ENCODE measurements at regions not wholly inside any gene's neighbourhood (a gene's known extent, or its start where the extent isn't known, plus 50 kb on each side); places are given as distances from the start of the nearest gene placed in this dataset.

DNA sequence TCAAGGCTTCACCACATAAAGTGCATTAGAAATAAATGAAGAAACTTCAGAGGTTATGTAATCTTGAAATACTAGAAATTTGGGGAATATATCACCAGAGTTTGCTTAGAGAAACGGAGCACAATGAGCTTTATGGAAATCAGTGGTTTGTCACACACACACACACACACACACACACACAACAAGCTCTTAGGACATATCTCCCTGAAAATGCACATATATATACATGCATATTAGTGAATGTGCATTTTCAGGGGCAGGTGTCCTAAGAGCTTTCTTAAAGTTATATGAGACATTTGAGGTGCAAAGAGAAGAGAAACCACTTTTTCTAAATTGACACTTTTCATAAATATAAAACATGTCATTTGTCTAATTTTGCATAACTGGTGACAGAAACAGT is 93.7 kb upstream of the CARD18 start:
- DNase-seq (ENCODE audit: low spot score) (no peak), FAIRE-seq (no peak)

DNA sequence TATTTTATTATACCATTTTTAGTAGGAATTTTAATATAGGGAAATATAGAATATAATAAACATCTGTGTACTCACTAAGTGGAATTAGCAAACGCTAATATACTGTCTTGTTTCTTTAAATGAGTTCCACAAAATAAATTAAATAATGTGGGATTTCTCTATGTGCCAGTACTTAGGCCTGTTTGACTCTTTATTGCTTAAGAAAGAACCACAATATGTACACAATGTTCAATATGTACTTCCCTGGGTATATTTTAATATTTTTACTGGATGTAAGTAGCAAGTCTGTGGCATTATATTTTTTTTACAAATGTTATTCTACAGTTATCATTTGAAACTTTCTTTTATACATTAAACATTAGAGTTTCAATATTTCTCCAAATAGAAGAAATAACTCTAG is 92.5 kb upstream of the CARD18 start:
- FAIRE-seq = no peak

DNA sequence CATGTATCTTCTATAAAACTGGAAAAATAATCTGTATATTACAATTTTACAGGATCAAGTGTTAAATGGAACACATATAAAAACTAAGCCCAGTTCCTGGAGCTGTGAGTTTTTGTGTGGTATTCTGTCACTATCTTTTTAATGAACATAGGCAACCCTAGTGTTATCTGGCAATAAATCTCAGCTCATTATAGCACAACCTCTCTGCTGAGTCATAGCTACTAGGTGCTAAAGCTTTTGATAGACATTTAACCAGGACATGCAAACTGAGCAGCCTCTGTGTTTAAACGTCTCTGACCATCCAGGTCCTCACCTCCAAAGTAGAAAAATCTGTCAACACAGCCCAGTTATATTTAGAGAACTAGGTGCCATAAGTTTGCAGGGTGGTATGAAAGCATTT is 91.0 kb upstream of the CARD18 start:
- no peak for FAIRE-seq
- no peak for DNase-seq (ENCODE audit: low spot score)

More for the DNA sequence above, 92.5 kb upstream of the CARD18 start:
- no peak for DNase-seq (ENCODE audit: low spot score)

- FAIRE-seq (no peak), DNase-seq (ENCODE audit: low spot score) (no peak)
Measured at GRCh38 chr11:105229761-105230160, 90.2 kb upstream of the CARD18 start.

DNA sequence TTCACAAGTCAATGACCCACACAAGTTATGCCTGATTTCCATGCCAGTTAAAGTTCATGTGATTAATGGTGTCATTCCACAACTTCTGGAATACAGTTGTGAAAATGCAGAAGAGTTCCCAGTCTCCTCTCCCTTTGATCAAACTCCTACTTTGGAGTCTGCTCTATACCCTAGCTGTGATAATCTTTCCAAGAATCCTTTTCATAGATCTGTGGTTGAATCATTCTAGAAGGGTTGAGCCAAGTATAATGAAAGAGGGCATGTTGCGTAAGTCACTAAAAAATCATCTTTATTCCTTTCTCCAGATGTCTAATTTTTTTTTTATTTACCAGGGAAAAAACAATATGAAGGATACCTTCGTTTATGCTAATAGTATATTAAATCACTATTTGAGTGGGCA is 89.7 kb upstream of the CARD18 start:
- no peak for DNase-seq (ENCODE audit: low spot score)
- FAIRE-seq = no peak

- FAIRE-seq = no peak
- DNase-seq (ENCODE audit: low spot score) = no peak
Measured at GRCh38 chr11:105227363-105227762, 87.8 kb upstream of the CARD18 start.

GRCh38 chr11:105226766-105227165 is 87.2 kb upstream of the CARD18 start:
- FAIRE-seq (no peak), DNase-seq (ENCODE audit: low spot score) (no peak)

DNA sequence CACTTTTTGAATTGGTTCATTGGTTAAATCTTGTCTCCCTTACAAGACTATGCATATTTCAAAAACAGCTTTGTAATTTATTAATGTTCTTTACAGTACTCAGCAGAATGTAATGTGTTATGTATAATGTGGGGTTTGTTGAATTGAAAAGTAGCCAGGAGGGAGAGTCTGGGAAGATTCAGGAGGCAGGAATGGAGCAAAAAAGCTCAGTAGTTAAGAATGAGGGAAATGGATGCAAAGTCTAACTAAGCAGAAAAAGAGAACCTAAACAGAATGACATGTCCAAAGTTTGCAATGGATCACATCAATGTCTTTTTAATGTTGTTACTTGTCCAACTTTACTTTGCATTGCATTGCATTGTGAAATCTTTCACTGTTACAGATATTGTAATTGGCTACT is 86.5 kb upstream of the CARD18 start:
- FAIRE-seq (no peak), DNase-seq (ENCODE audit: low spot score) (no peak)

DNA sequence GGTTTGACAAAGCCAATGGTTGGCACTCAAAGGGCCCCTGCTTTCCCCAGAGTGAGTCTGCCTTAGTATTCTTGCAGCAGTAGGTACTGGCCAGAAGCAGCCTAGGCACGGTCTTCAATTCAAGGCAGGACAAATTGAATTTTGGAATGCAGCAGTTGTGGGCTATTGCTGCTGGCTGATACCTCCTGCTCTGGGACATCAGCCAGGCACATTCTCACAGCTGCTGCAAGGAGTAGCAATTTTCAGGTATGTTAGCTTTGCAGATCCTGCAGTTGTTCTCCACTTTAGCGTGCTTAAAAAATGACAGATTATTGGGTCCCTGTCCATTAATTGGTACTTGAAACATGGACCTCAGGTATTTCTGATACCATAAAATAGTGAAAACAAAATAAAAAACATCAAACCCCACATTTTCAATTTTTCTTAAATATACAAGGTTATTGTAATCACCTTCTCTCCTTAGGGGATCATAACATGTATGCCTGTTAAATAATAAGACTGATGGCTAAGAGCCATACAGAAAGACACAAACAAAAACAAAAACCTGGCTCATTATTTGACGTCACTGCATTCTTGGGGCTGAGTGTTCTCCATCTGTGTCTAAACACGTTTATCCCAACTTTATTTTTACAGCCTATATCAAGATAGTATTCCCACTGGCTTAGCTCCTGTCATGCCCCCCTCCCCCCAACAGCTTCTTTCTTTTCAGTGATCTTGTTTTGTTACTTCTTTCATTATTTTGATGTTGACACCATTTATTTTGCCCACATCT is 85.1 kb upstream of the CARD18 start:
- no peak for DNase-seq (ENCODE audit: low spot score)
- FAIRE-seq = no peak

GRCh38 chr11:105220121-105220520 is 80.6 kb upstream of the CARD18 start:
- no peak for FAIRE-seq
- no peak for DNase-seq (ENCODE audit: low spot score)

- FAIRE-seq = no peak
- DNase-seq (ENCODE audit: low spot score) = no peak
Measured at GRCh38 chr11:105219670-105220069, 80.1 kb upstream of the CARD18 start.

- DNase-seq (ENCODE audit: low spot score) (no peak), FAIRE-seq (no peak)
Measured at GRCh38 chr11:105219269-105219668, 79.7 kb upstream of the CARD18 start.

DNA sequence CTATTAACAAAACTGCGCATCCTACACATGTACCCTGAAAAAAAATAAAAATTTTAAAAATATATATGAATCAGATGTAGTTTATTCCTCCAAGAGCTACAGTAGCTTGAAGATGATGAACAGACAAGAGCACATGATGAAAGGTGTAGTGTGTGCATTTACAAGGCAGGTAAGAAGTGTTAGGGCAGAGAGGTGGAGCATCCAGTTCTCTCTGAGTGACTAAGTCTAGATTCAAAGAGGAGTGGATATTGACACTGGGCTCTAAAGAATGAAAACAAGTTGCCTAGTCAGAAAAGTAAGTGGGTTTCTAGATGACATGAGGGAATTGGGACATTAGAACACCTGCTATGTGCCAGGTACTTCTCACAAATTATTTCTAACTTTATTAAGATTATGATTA is 76.0 kb upstream of the CARD18 start:
- FAIRE-seq (no peak), DNase-seq (ENCODE audit: low spot score) (no peak)

DNA sequence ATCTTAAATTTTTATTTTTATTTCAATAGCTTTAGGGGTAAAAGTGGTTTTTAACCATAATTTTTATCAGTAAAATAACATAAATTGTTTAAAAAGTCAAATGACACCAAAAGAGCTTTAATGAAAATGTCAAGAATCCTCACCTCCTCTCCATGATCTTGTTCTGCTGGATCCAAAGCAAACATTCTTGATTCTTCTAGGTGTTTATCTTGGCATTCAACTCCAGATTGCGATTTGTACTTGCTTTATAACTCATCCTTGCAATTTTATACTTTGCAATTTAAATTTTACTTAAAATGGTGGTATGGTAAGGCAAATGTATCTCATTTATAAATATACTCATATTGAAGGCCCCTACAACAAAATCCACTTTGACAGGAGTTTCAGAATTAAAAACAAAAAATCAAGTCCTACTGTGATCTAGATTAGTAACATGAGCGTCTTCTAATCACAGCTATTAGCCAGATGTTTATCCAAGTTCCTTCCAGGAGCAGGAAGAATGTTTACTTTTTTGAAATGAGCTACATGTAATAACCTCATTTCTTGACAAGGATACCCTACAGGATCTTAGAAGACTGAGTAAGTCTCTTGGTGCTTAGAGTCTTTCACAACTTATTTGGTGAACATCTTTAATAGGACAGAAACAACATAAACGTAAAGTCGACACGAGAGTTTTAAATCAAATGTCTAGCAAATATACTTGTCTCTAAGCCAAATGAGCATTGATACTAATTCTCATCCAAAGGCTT is 72.4 kb upstream of the CARD18 start:
- FAIRE-seq (no peak), DNase-seq (ENCODE audit: low spot score) (no peak)

- FAIRE-seq (no peak), DNase-seq (ENCODE audit: low spot score) (no peak)
Measured at GRCh38 chr11:105208019-105208418, 68.5 kb upstream of the CARD18 start.

GRCh38 chr11:105206633-105207032 is 67.1 kb upstream of the CARD18 start:
- FAIRE-seq = no peak
- DNase-seq (ENCODE audit: low spot score) = no peak

GRCh38 chr11:105204636-105205035 is 65.1 kb upstream of the CARD18 start:
- no peak for DNase-seq (ENCODE audit: low spot score)
- no peak for FAIRE-seq

GRCh38 chr11:105203569-105204240 is 64.1 kb upstream of the CARD18 start:
- FAIRE-seq (no peak), DNase-seq (ENCODE audit: low spot score) (no peak)

GRCh38 chr11:105202844-105203548 is 63.4 kb upstream of the CARD18 start:
- DNase-seq (ENCODE audit: low spot score) (peak; percentile 7), FAIRE-seq (no peak)

DNA sequence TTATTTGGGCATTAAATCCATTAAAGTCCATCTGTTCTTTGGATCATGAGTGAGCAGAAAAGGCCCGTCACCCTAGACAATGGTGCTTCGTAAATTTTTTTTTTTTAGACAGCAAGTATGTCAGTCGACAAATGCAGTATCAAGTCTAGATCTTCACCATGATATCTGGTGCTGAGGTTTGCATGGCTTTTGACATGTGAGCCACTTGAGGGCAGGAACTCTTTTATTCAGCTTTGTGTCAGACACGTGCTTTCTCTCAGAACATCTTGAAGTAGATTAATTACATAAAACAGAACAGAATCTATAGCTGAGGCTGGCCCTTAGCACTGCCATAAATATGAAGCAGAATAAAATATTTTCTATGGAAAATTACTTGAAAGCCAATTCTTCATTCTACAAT is 62.9 kb upstream of the CARD18 start:
- DNase-seq (ENCODE audit: low spot score) (no peak), FAIRE-seq (no peak)

DNA sequence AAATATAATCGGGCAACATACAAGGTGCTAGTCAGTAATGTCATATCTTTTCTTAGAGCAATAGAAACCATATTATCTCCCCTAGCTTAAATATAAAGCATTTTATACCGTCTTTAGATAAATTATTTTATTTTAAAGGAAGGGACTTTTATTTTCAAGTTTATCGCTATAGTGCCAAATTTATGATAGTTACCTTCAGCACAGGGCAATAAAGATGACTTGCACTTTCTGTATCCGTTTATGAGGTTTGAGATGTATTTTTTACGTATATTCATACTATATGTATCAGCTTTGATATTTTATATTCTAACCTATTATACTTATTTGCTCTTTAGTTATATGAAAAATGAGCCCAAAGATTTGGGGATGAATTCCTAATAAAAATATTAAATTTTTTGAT is 61.6 kb upstream of the CARD18 start:
- no peak for FAIRE-seq
- DNase-seq (ENCODE audit: low spot score) = no peak

All from urothelium cell line (cell line).